ENCODE measurements at regions not wholly inside any gene's neighbourhood (a gene's known extent, or its start where the extent isn't known, plus 50 kb on each side); places are given as distances from the start of the nearest gene placed in this dataset.

DNA sequence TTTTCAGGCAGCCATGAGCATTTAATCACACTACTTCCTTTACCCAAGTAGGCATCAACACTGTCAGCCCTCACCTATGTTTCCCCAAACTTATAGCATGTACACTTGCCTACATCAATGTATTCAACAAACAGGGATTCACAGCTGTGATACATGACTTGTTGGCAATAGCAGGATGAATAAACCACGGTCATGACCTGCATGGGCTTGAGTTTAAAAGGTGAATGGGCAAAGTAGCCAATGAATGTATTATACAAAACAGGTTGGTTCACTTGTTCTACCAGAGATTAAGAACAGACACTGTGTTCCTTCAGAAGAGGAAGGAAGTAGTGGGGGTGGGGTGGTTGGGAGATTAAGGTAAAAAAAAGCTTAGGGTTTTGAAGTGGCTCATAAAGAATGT, 861.9 kb upstream of the SEMA6D start:
- no peak overlapping the region for H3K4me3 ChIP-seq (ENCODE audit: low read depth, poor library complexity, severe bottlenecking)
- TF ChIP-seq, protein P1, sequence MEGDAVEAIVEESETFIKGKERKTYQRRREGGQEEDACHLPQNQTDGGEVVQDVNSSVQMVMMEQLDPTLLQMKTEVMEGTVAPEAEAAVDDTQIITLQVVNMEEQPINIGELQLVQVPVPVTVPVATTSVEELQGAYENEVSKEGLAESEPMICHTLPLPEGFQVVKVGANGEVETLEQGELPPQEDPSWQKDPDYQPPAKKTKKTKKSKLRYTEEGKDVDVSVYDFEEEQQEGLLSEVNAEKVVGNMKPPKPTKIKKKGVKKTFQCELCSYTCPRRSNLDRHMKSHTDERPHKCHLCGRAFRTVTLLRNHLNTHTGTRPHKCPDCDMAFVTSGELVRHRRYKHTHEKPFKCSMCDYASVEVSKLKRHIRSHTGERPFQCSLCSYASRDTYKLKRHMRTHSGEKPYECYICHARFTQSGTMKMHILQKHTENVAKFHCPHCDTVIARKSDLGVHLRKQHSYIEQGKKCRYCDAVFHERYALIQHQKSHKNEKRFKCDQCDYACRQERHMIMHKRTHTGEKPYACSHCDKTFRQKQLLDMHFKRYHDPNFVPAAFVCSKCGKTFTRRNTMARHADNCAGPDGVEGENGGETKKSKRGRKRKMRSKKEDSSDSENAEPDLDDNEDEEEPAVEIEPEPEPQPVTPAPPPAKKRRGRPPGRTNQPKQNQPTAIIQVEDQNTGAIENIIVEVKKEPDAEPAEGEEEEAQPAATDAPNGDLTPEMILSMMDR (IDR thresholded peaks at IDR 0.05): no peak
- no peak for TF ChIP-seq POLR2A (IDR thresholded peaks at IDR 0.05)
- intact Hi-C loops (cut with DNase I; ENCODE audit: low total_unique reads): no loop called here
- no peak for DNase-seq (ENCODE audit: low spot score in 2 of 2)
- WGBS, 2 donors: 46 to 53% methylated on average over 1 of the region's 1 CpG

DNA sequence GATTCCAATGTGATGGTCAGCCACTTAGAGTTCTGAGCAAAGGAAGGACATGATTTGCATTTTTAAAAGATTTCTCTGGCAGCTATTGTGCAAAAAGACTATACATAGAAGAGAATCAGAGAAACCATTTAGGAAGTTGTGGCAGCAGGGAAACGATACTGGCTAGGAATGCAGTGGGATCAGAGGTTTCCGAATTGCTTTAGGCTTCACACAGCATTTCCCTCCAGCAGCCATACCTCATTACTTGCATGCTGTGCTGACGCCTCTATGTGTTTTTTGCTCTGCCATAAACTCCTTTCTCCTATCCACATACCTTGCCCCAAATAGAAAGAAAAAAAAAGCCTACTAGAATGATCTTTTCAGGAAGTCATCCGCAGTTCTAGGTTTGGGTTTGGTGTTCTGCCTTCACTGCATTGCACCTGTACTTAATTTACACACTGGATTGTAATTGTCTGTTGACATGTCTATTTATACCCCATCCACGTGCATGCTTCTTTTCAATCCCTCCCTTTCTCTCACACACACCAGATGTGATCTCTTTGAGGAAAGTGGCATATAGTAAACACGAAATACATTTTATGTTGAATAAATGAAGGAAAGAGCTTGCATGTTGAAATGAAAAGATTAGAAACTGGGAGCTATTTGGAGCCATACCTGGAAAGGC, 860.3 kb upstream of the SEMA6D start:
- no peak for TF ChIP-seq POLR2A (IDR thresholded peaks at IDR 0.05)
- TF ChIP-seq, protein P1 (IDR thresholded peaks at IDR 0.05): no peak
- H3K4me3 ChIP-seq (ENCODE audit: low read depth, poor library complexity, severe bottlenecking): no peak overlapping the region
- 45% methylated on average over 6 of the region's 6 CpGs for WGBS, 2 donors
- intact Hi-C loops (cut with DNase I; ENCODE audit: low total_unique reads): no loop called here
- DNase-seq (ENCODE audit: low spot score in 2 of 2): no peak

DNA sequence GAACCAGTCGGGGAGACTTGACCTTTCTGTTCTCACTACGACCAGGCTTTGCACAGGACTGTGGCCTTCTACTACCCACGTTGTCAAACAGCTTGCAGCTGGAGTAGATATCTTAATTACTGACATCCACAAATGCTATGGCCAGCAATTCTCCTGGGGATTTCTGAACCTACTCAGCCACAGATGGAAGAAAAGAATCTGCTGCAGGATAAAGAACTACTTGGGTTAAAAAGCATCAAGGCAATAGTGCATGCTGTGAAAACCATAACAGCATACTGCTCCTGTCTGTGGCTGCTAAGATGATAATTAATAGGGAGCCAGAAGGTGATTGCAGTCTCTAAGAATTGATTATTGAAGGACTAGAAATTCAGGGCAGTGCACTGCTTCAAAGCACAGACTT, 859.2 kb upstream of the SEMA6D start:
- WGBS, 2 donors: 61 to 69% methylated on average over 3 of the region's 3 CpGs
- no peak for DNase-seq (ENCODE audit: low spot score in 2 of 2)
- no peak overlapping the region for H3K4me3 ChIP-seq (ENCODE audit: low read depth, poor library complexity, severe bottlenecking)
- intact Hi-C loops (cut with DNase I; ENCODE audit: low total_unique reads): no loop called here
- TF ChIP-seq, protein P1 (IDR thresholded peaks at IDR 0.05): no peak
- no peak for TF ChIP-seq POLR2A (IDR thresholded peaks at IDR 0.05)

DNA sequence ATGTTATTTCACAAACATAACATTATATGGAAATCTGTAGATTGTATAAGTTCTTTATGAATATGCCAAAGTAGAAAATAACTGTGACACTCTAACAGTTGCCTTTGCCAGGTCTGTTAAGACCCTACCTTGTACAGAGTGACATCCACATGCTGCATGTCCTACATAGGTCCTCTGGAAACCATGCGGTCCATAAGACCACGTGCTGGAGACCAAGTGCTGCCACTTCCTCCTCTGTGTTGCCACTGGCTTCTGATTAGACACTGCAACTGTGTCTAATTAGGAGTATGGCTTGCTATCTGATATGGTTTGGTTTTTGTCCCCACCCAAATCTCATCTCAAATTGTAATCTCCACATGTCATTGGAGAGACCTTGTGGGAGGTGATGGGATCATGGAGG, 855.5 kb upstream of the SEMA6D start:
- no peak for DNase-seq (ENCODE audit: low spot score in 2 of 2)
- no peak overlapping the region for H3K4me3 ChIP-seq (ENCODE audit: low read depth, poor library complexity, severe bottlenecking)
- TF ChIP-seq, protein P1 (IDR thresholded peaks at IDR 0.05): no peak
- no peak for TF ChIP-seq POLR2A (IDR thresholded peaks at IDR 0.05)
- WGBS, 2 donors: 79 to 95% methylated on average over 2 of the region's 2 CpGs
- intact Hi-C loops (cut with DNase I; ENCODE audit: low total_unique reads): no loop called here

DNA sequence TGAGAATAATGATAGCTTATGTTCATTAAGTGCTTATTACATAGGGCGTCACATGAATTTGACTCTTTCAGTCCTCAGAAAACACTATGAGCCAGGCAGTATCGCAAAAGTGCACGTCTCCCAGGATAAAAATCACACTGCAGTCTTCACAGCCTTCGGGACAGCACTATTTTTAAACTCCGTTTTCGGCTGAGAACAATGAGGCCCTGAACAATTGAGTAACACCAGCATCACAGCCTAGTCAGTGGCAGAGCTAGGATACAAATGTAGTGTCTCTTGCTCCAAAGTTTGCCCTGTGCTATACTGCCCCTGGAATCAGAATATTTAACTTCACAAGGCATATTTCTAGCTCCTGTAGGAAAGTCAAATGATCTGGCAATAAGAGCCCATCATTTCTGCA, 852.1 kb upstream of the SEMA6D start:
- intact Hi-C loops (cut with DNase I; ENCODE audit: low total_unique reads): no loop called here
- DNase-seq (ENCODE audit: low spot score in 2 of 2): no peak
- WGBS, 2 donors: 76 to 80% methylated on average over 6 of the region's 6 CpGs
- TF ChIP-seq, protein P1 (IDR thresholded peaks at IDR 0.05): no peak
- no peak for TF ChIP-seq POLR2A (IDR thresholded peaks at IDR 0.05)
- no peak overlapping the region for H3K4me3 ChIP-seq (ENCODE audit: low read depth, poor library complexity, severe bottlenecking)

Data from lower leg skin (tissue), 4 donors.